ENCODE measurements at regions not wholly inside any gene's neighbourhood (a gene's known extent, or its start where the extent isn't known, plus 50 kb on each side); places are given as distances from the start of the nearest gene placed in this dataset.
"Not testable (repeated sequence)": the region's sequence is repeated elsewhere in the genome, so short reads cannot be mapped to it uniquely, and the experiment has no call there.

DNA sequence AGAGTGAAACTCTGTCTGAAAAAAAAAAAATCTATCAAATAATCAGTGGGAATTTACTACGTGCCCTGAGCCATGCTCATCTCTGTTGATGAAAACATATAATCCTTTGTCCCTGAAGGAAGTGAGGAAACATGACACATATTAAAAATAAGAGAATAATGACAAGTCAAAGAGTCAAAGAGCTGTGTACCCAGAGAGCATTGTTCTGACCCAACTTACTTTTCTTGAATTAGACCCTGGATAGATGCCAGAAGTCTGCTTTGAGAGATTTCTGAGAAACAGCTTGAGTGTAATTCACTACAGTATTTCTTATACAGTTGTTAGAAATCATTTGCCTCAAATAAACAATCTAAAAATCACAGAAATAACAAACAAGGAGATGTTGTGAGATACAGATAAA, 490.0 kb upstream of the PIK3R1 start:
- ATAC-seq: no peak
- H3K9me3 ChIP-seq (ENCODE audit: control insufficient read depth, low read length, poor library complexity, severe bottlenecking): no peaks in the 10 kb centered on the region

GRCh38 chr5:67724412-67725135, 491.0 kb upstream of the PIK3R1 start:
- Mint-ChIP-seq H3K4me1 (no peaks in the 10 kb centered on the region), H3K27me3 (peaks cover 7% of the 10 kb centered on the region), H3K27ac (no peak overlapping the region), H3K36me3 (ENCODE audit: low read depth) (no peaks in the 10 kb centered on the region), H3K4me3 (no peak overlapping the region)
- no peaks in the 10 kb centered on the region for H3K9me3 ChIP-seq (ENCODE audit: control insufficient read depth, low read length, poor library complexity, severe bottlenecking)
- DNase-seq (no peak), ATAC-seq (no peak)

More for the DNA sequence above, 490.0 kb upstream of the PIK3R1 start:
- Mint-ChIP-seq H3K4me3 (no peak overlapping the region), H3K27ac (no peak overlapping the region), H3K27me3 (peaks cover 7% of the 10 kb centered on the region), H3K36me3 (ENCODE audit: low read depth) (no peaks in the 10 kb centered on the region), H3K4me1 (no peaks in the 10 kb centered on the region)
- DNase-seq: no peak

DNA sequence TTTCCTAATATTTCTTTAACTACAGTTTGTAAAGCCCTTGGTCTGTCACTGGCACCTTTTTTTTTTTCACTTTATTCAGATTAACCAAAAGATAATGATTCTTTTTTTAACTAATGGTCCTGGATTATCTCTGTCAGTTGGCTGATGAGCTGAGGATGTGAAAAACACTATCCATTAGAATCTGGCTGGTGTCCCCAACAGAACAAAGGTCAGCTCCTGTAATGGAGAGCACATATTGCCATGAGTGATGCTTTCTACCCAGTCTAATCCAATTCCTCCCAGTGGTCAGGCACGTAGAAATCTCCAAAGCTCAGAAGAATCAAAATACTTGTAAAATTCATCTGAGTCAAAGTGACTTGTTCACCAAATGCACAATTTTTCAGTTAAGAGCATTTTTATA, 491.7 kb upstream of the PIK3R1 start:
- H3K27ac Mint-ChIP-seq: no peak overlapping the region
- DNase-seq (no peak), ATAC-seq (no peak)
- no peaks in the 10 kb centered on the region for H3K4me1 Mint-ChIP-seq
- H3K4me3 Mint-ChIP-seq: no peak overlapping the region
- H3K27me3 Mint-ChIP-seq: peaks cover 7% of the 10 kb centered on the region
- no peaks in the 10 kb centered on the region for H3K9me3 ChIP-seq (ENCODE audit: control insufficient read depth, low read length, poor library complexity, severe bottlenecking)
- no peaks in the 10 kb centered on the region for H3K36me3 Mint-ChIP-seq (ENCODE audit: low read depth)

GRCh38 chr5:67722582-67722981, 493.0 kb upstream of the PIK3R1 start:
- not testable (repeated sequence) for H3K4me1 Mint-ChIP-seq; H3K9me3 ChIP-seq (ENCODE audit: control insufficient read depth, low read length, poor library complexity, severe bottlenecking); H3K4me3 Mint-ChIP-seq; H3K36me3 Mint-ChIP-seq (ENCODE audit: low read depth); ATAC-seq; DNase-seq; H3K27ac Mint-ChIP-seq; H3K27me3 Mint-ChIP-seq

GRCh38 chr5:67720162-67720772, 495.3 kb upstream of the PIK3R1 start:
- no peak overlapping the region for H3K27ac Mint-ChIP-seq
- H3K4me3 Mint-ChIP-seq: no peak overlapping the region
- H3K4me1 Mint-ChIP-seq: peaks cover 2% of the 10 kb centered on the region
- DNase-seq: no peak
- no peaks in the 10 kb centered on the region for H3K36me3 Mint-ChIP-seq (ENCODE audit: low read depth)
- H3K9me3 ChIP-seq (ENCODE audit: control insufficient read depth, low read length, poor library complexity, severe bottlenecking): no peaks in the 10 kb centered on the region
- H3K27me3 Mint-ChIP-seq: peaks cover 6% of the 10 kb centered on the region
- no peak for ATAC-seq

DNA sequence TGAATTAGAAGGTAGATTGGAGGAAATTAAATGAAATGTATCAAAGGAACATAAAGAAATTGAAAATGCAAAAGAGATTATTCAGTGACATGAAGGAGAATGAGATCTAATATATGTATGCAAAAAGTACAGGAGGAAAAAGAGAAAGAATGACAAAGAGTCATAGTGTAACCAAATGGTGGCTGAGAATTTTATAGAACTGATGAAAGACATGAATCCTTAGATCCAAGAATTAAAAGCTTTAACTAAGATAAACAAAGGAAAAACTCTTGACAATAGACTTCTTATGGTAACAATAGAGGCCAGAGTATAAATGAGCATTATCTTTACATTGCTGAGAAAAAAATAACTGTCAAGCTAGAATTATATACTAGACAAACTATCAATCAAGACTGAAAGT, 505.4 kb upstream of the CD180 start:
- H3K9me3 ChIP-seq (ENCODE audit: control insufficient read depth, low read length, poor library complexity, severe bottlenecking): no peaks in the 10 kb centered on the region
- no peak overlapping the region for H3K27ac Mint-ChIP-seq

DNA sequence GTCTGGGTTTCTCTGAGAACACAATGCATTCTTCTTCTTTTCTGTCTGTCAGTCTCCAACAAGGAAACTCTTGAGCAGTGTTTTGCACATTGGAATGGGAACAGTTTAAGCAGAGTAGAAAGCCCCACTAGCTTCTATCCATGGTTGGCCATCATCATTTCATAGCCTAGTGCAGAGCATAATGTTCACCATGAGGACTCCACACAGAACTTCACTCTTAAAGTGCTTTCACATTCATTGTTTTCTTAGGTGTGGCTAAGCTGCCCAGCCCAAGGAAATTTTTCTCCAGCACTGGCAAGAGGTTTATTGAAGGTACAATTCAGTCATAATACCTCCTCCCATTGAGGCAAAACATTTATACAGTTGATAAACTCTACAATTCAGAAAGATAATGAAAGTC, 503.0 kb upstream of the CD180 start:
- Mint-ChIP-seq H3K36me3 (ENCODE audit: low read depth) (peaks cover 2% of the 10 kb centered on the region), H3K4me1 (no peaks in the 10 kb centered on the region), H3K27ac (no peak overlapping the region), H3K4me3 (no peak overlapping the region), H3K27me3 (peaks cover 4% of the 10 kb centered on the region)
- no peaks in the 10 kb centered on the region for H3K9me3 ChIP-seq (ENCODE audit: control insufficient read depth, low read length, poor library complexity, severe bottlenecking)
- DNase-seq (no peak), ATAC-seq (no peak)

More for the DNA sequence above, 505.4 kb upstream of the CD180 start:
- H3K27me3 Mint-ChIP-seq: peaks cover 2% of the 10 kb centered on the region
- no peak for DNase-seq
- peaks cover 2% of the 10 kb centered on the region for H3K36me3 Mint-ChIP-seq (ENCODE audit: low read depth)
- no peaks in the 10 kb centered on the region for H3K4me1 Mint-ChIP-seq
- ATAC-seq: no peak
- H3K4me3 Mint-ChIP-seq: no peak overlapping the region

GRCh38 chr5:67696446-67696845, 499.8 kb upstream of the CD180 start:
- Mint-ChIP-seq H3K4me3 (no peak overlapping the region), H3K36me3 (ENCODE audit: low read depth) (no peaks in the 10 kb centered on the region), H3K4me1 (no peaks in the 10 kb centered on the region), H3K27ac (no peak overlapping the region), H3K27me3 (peaks cover 8% of the 10 kb centered on the region)
- ATAC-seq: no peak
- DNase-seq: no peak
- H3K9me3 ChIP-seq (ENCODE audit: control insufficient read depth, low read length, poor library complexity, severe bottlenecking): no peaks in the 10 kb centered on the region

DNA sequence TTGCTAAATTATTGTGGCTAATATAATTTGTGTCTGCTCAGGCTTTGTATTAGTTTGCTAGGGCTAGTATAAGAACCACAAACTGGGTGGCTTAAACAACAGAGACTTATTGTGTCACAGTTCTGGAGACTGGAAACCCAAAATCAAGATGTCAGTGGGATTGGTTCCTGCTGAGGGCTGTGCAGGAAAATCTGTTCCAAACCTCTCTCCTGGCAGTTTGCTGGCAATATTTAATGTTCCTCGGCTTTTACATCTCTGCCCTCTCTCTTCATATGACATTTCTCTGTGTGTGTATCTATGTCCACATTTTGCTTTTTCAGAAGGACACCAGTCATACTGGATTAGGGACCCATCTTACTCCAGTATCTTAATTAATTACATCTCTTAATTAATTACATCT, 498.8 kb upstream of the CD180 start:
- H3K4me1 Mint-ChIP-seq: no peaks in the 10 kb centered on the region
- H3K27me3 Mint-ChIP-seq: peaks cover 8% of the 10 kb centered on the region
- no peak for ATAC-seq
- H3K4me3 Mint-ChIP-seq: no peak overlapping the region
- H3K27ac Mint-ChIP-seq: no peak overlapping the region
- no peaks in the 10 kb centered on the region for H3K9me3 ChIP-seq (ENCODE audit: control insufficient read depth, low read length, poor library complexity, severe bottlenecking)
- no peaks in the 10 kb centered on the region for H3K36me3 Mint-ChIP-seq (ENCODE audit: low read depth)
- no peak for DNase-seq

- Mint-ChIP-seq H3K27ac (no peak overlapping the region), H3K27me3 (peaks cover 8% of the 10 kb centered on the region), H3K4me3 (no peak overlapping the region), H3K36me3 (ENCODE audit: low read depth) (no peaks in the 10 kb centered on the region), H3K4me1 (no peaks in the 10 kb centered on the region)
- DNase-seq (no peak), ATAC-seq (no peak)
- H3K9me3 ChIP-seq (ENCODE audit: control insufficient read depth, low read length, poor library complexity, severe bottlenecking): no peaks in the 10 kb centered on the region
These were observed 498.2 kb upstream of the CD180 start for GRCh38 chr5:67694810-67695191.

- DNase-seq (no peak), ATAC-seq (no peak)
- Mint-ChIP-seq H3K27ac (no peak overlapping the region), H3K4me3 (no peak overlapping the region), H3K27me3 (peaks cover 8% of the 10 kb centered on the region), H3K36me3 (ENCODE audit: low read depth) (no peaks in the 10 kb centered on the region), H3K4me1 (no peaks in the 10 kb centered on the region)
- H3K9me3 ChIP-seq (ENCODE audit: control insufficient read depth, low read length, poor library complexity, severe bottlenecking): no peaks in the 10 kb centered on the region
These were observed 497.6 kb upstream of the CD180 start for GRCh38 chr5:67693956-67694809.

DNA sequence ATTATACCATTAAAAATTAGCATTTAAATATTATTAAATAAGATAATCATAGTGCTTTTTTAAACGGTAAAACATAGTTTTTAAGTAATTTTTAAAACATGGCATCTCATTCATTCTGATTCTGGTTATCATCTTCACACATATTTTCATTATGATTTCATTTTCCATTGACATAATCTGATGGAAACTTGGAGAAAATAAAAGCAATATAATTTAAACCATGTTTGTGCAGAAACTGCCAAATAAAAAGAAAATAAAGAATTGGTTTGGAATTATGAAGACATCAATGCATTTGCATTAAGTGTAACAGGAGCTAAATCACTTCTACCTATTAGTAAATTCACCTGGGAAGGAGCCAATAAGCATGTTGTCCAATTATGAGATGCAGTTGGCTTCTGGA, 490.1 kb upstream of the CD180 start:
- H3K4me1 Mint-ChIP-seq: no peaks in the 10 kb centered on the region

GRCh38 chr5:67681703-67682102, 485.1 kb upstream of the CD180 start:
- no peaks in the 10 kb centered on the region for H3K4me1 Mint-ChIP-seq
- H3K27ac Mint-ChIP-seq: no peak overlapping the region
- H3K4me3 Mint-ChIP-seq: no peak overlapping the region
- no peak for ATAC-seq
- H3K9me3 ChIP-seq (ENCODE audit: control insufficient read depth, low read length, poor library complexity, severe bottlenecking): no peaks in the 10 kb centered on the region
- no peak for DNase-seq
- peaks cover 10% of the 10 kb centered on the region for H3K36me3 Mint-ChIP-seq (ENCODE audit: low read depth)
- peaks cover 9% of the 10 kb centered on the region for H3K27me3 Mint-ChIP-seq

More for the DNA sequence above, 490.1 kb upstream of the CD180 start:
- H3K9me3 ChIP-seq (ENCODE audit: control insufficient read depth, low read length, poor library complexity, severe bottlenecking): no peaks in the 10 kb centered on the region
- Mint-ChIP-seq H3K27ac (no peak overlapping the region), H3K27me3 (no peaks in the 10 kb centered on the region), H3K36me3 (ENCODE audit: low read depth) (peaks cover 10% of the 10 kb centered on the region), H3K4me3 (no peak overlapping the region)
- ATAC-seq: no peak
- no peak for DNase-seq
